ENCODE measurements at regions not wholly inside any gene's neighbourhood (a gene's known extent, or its start where the extent isn't known, plus 50 kb on each side); places are given as distances from the start of the nearest gene placed in this dataset.

DNA sequence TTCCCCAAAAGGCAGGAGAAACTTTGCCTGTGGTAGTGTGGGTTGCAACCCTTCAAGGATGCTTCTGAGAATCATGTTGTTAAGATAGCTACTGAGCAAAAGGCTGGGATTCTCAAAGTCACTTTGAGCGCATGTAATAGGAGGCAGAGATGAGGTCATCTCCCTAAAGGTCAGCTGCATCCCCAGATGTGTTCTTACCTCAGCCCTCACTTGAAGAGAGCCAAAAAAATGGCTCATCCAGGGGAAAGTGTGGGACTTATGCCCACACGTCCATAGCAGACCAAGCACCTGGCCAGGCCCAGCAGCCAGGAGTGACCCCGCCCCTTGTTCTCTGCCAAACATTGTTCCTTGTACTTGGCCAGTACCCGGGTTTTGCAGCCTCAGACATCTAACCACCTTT lies 187.0 kb upstream of the BMP2 start:
- Histone ChIP-seq H3K27ac (no peak overlapping the region), H3K27me3 (no peaks in the 10 kb centered on the region), H3K9me3 (no peaks in the 10 kb centered on the region), H3K36me3 (no peaks in the 10 kb centered on the region), H3K4me1 (peaks cover 4% of the 10 kb centered on the region), H3K4me3 (no peak overlapping the region)
- intact Hi-C loops (cut with DNase I), result no loop called here
- DNase-seq (no peak), ATAC-seq (peak; percentile 21)
- TF ChIP-seq, protein P1, sequence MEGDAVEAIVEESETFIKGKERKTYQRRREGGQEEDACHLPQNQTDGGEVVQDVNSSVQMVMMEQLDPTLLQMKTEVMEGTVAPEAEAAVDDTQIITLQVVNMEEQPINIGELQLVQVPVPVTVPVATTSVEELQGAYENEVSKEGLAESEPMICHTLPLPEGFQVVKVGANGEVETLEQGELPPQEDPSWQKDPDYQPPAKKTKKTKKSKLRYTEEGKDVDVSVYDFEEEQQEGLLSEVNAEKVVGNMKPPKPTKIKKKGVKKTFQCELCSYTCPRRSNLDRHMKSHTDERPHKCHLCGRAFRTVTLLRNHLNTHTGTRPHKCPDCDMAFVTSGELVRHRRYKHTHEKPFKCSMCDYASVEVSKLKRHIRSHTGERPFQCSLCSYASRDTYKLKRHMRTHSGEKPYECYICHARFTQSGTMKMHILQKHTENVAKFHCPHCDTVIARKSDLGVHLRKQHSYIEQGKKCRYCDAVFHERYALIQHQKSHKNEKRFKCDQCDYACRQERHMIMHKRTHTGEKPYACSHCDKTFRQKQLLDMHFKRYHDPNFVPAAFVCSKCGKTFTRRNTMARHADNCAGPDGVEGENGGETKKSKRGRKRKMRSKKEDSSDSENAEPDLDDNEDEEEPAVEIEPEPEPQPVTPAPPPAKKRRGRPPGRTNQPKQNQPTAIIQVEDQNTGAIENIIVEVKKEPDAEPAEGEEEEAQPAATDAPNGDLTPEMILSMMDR (IDR thresholded peaks at IDR 0.05), result no peak

DNA sequence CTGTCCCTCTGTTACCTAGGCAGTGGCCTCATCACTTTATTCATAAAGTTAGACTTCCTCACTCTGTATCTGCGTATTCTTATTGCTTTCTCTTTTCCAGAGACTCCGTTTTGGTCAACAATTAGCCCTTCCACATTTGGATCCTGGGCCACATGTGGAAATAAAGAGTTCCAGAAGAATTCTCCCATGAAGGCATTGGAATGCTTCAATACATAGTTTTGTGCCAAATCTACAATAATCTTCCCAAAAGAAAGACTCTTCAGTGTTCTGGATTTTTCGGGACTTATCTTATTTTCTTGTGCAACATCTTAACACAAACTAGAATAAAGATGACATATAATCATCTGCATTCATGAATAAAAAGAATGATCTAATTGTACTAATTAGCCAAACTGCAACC lies 187.7 kb upstream of the BMP2 start:
- Histone ChIP-seq H3K27me3 (no peaks in the 10 kb centered on the region), H3K36me3 (no peaks in the 10 kb centered on the region), H3K4me3 (no peak overlapping the region), H3K9me3 (no peaks in the 10 kb centered on the region), H3K4me1 (peaks cover 4% of the 10 kb centered on the region), H3K27ac (no peak overlapping the region)
- TF ChIP-seq, protein P1 (IDR thresholded peaks at IDR 0.05), result no peak
- intact Hi-C loops (cut with DNase I), result no loop called here
- DNase-seq (no peak), ATAC-seq (no peak)

DNA sequence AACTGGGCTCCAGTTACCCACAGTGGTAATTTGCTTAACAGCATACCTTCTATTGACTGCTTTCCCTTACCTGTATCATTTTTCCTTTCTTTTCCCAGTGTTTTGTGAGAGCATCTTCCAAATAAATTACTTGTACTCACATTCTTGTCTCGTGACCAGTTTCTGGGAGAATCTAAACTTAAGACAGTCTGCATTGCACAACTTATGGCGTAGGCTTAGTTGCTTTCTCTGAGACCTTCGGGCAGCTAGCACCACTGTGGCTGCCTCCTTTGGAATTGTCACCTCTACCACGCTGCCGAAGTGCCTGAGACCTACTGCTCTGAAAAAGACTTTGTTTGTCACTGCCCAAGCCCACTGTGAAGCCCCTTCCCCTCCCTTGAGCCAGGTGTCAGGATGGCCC lies 188.1 kb upstream of the BMP2 start:
- Histone ChIP-seq H3K27ac (no peak overlapping the region), H3K9me3 (no peaks in the 10 kb centered on the region), H3K36me3 (no peaks in the 10 kb centered on the region), H3K4me1 (peaks cover 4% of the 10 kb centered on the region), H3K27me3 (no peaks in the 10 kb centered on the region), H3K4me3 (no peak overlapping the region)
- intact Hi-C loops (cut with DNase I), result no loop called here
- TF ChIP-seq, protein P1 (IDR thresholded peaks at IDR 0.05), result no peak
- ATAC-seq (no peak), DNase-seq (no peak)

DNA sequence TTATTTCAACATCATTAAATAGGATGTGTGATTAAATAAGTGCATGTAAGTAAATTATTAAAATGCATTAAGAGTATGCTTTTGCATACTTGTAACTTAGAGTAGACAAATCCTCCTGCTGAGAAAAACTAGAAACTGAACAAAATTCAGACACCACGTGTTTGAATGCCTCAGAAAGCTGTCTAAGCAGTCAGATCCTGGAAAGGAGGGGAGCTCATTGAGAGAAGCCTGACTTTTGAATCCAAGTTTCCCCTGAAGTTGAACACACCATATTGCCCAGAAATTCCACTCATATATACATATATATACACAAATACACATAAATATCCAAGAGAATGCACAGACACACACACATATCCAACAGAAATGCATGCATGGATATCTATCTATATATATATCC lies 190.0 kb upstream of the BMP2 start:
- Histone ChIP-seq H3K4me1 (peaks cover 4% of the 10 kb centered on the region), H3K9me3 (no peaks in the 10 kb centered on the region), H3K36me3 (no peaks in the 10 kb centered on the region), H3K4me3 (no peak overlapping the region), H3K27ac (no peak overlapping the region), H3K27me3 (no peaks in the 10 kb centered on the region)
- intact Hi-C loops (cut with DNase I), result no loop called here
- no peak for DNase-seq
- ATAC-seq, result no peak
- TF ChIP-seq, protein P1 (IDR thresholded peaks at IDR 0.05), result no peak

DNA sequence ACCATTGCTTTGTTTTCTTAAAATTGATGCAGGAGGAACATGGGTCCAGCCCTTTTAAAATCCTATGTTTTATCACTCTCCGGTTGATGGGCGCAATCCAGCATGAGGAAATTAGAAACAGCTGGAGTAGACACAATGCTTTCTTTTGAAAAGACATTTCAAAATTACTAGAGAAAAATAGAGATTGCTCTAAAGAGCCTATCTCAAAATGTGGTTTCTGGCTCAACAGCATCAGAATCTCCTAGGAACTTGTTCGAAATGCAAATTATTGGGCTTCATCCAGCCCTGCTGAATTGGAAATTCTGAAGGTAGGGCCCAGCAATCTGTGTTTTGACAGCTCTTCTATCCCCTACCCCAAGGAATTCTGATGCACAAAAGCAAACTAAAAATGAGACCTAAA lies 190.8 kb upstream of the BMP2 start:
- no peak overlapping the region for H3K27ac ChIP-seq
- intact Hi-C loops (cut with DNase I), result no loop called here
- ATAC-seq, result no peak
- H3K36me3 ChIP-seq, result no peaks in the 10 kb centered on the region
- H3K9me3 ChIP-seq, result no peaks in the 10 kb centered on the region
- no peak overlapping the region for H3K4me3 ChIP-seq
- peaks cover 4% of the 10 kb centered on the region for H3K4me1 ChIP-seq
- TF ChIP-seq, protein P1 (IDR thresholded peaks at IDR 0.05), result no peak
- no peaks in the 10 kb centered on the region for H3K27me3 ChIP-seq
- no peak for DNase-seq

GRCh38 chr20:6575912-6576401 lies 191.5 kb upstream of the BMP2 start:
- H3K27me3 ChIP-seq, result no peaks in the 10 kb centered on the region
- no peaks in the 10 kb centered on the region for H3K9me3 ChIP-seq
- TF ChIP-seq, protein P1 (IDR thresholded peaks at IDR 0.05), result no peak
- ATAC-seq (no peak), DNase-seq (no peak)
- H3K27ac ChIP-seq, result no peak overlapping the region
- H3K4me1 ChIP-seq, result peaks cover 4% of the 10 kb centered on the region
- intact Hi-C loops (cut with DNase I), result no loop called here
- H3K36me3 ChIP-seq, result no peaks in the 10 kb centered on the region
- H3K4me3 ChIP-seq, result no peak overlapping the region

Data from upper lobe of right lung (tissue), 1 donor.